GM23338 (cell line): ENCODE measurements at regions not wholly inside any gene's neighbourhood (a gene's known extent, or its start where the extent isn't known, plus 50 kb on each side); places are given as distances from the start of the nearest gene placed in this dataset.

Experiments
- CREB1 ChIP-seq: fragments of 250-450 bp; sonication (Bioruptor Pico); IDR thresholded peaks from 2 replicates; pipeline ENCODE4 v1.5.0; 2020; ENCODE audit warnings: low read depth, mild to moderate bottlenecking, moderate library complexity
- ETS1 ChIP-seq: IDR thresholded peaks from 2 replicates; pipeline ENCODE4 v1.6.1; 2016; ENCODE audit warnings: antibody characterized with exemption
- EZH2 ChIP-seq: fragments of 200-600 bp; sonication (generic); IDR thresholded peaks from one replicate; pipeline ENCODE4 v1.8.0; 2017; ENCODE audit warnings: antibody characterized with exemption, mild to moderate bottlenecking, low read depth; ENCODE audit not compliant: unreplicated experiment
- EZH2phosphoT487 ChIP-seq: fragments of 200-600 bp; sonication (generic); IDR thresholded peaks from one replicate; pipeline ENCODE4 v1.8.1; 2018; ENCODE audit warnings: antibody characterized with exemption; ENCODE audit not compliant: unreplicated experiment
- JUNB ChIP-seq: IDR thresholded peaks from one replicate; pipeline ENCODE4 v1.6.1; 2016; ENCODE audit warnings: antibody characterized with exemption; ENCODE audit not compliant: unreplicated experiment
- POLR2AphosphoS5 ChIP-seq: IDR thresholded peaks from 2 replicates; pipeline ENCODE4 v1.6.1; 2016; ENCODE audit warnings: antibody characterized with exemption, low read depth
- ZNF114 ChIP-seq: fragments of 250-450 bp; sonication (Bioruptor Pico); IDR thresholded peaks from 2 replicates; pipeline ENCODE4 v1.5.0; 2020; ENCODE audit warnings: mild to moderate bottlenecking, moderate library complexity
- TF ChIP-seq, protein P1 (sequence below), 2 experiments: fragments of 200-600 bp in 1 of 2; sonication (generic) in 1 of 2; conservative IDR thresholded peaks; 2 replicates each; pipeline versions ENCODE4 v1.5.1 to v1.6.1; 2016 to 2017; ENCODE audit warnings: antibody characterized with exemption in 2 of 2, low read depth in 2 of 2, mild to moderate bottlenecking in 2 of 2, moderate library complexity in 1 of 2
- TF ChIP-seq, protein P2 (sequence below): IDR thresholded peaks from one replicate; pipeline ENCODE4 v1.6.1; 2018; ENCODE audit warnings: antibody characterized with exemption; ENCODE audit not compliant: unreplicated experiment

DNA sequence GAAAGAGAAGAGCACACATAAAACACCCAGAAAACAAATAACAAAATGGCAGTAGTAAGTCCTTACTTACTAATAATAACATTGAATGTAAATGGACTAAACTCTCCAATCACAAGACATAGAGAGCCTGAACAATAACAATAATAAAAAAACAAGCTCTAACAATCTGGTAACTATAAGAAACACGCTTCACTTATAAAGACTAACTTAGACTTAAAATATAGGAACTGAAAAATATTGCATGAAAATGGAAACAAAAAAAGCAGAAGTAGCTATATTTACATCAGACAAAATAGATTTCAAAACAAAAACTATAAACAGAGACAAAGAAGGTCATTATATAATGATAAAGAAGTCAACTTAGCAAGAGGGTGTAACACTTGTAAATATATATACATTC, 83.1 kb upstream of the LYPLAL1 start:
- TF ChIP-seq, protein P1, sequence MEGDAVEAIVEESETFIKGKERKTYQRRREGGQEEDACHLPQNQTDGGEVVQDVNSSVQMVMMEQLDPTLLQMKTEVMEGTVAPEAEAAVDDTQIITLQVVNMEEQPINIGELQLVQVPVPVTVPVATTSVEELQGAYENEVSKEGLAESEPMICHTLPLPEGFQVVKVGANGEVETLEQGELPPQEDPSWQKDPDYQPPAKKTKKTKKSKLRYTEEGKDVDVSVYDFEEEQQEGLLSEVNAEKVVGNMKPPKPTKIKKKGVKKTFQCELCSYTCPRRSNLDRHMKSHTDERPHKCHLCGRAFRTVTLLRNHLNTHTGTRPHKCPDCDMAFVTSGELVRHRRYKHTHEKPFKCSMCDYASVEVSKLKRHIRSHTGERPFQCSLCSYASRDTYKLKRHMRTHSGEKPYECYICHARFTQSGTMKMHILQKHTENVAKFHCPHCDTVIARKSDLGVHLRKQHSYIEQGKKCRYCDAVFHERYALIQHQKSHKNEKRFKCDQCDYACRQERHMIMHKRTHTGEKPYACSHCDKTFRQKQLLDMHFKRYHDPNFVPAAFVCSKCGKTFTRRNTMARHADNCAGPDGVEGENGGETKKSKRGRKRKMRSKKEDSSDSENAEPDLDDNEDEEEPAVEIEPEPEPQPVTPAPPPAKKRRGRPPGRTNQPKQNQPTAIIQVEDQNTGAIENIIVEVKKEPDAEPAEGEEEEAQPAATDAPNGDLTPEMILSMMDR (conservative IDR thresholded peaks at IDR 0.05; ENCODE audit: low read depth in 2 of 2): no peak
- no peak for TF ChIP-seq EZH2
- TF ChIP-seq, protein P2, sequence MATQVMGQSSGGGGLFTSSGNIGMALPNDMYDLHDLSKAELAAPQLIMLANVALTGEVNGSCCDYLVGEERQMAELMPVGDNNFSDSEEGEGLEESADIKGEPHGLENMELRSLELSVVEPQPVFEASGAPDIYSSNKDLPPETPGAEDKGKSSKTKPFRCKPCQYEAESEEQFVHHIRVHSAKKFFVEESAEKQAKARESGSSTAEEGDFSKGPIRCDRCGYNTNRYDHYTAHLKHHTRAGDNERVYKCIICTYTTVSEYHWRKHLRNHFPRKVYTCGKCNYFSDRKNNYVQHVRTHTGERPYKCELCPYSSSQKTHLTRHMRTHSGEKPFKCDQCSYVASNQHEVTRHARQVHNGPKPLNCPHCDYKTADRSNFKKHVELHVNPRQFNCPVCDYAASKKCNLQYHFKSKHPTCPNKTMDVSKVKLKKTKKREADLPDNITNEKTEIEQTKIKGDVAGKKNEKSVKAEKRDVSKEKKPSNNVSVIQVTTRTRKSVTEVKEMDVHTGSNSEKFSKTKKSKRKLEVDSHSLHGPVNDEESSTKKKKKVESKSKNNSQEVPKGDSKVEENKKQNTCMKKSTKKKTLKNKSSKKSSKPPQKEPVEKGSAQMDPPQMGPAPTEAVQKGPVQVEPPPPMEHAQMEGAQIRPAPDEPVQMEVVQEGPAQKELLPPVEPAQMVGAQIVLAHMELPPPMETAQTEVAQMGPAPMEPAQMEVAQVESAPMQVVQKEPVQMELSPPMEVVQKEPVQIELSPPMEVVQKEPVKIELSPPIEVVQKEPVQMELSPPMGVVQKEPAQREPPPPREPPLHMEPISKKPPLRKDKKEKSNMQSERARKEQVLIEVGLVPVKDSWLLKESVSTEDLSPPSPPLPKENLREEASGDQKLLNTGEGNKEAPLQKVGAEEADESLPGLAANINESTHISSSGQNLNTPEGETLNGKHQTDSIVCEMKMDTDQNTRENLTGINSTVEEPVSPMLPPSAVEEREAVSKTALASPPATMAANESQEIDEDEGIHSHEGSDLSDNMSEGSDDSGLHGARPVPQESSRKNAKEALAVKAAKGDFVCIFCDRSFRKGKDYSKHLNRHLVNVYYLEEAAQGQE: no peak
- no peak for TF ChIP-seq ZNF114
- TF ChIP-seq EZH2phosphoT487: no peak
- no peak for TF ChIP-seq CREB1
- no peak for TF ChIP-seq POLR2AphosphoS5
- TF ChIP-seq JUNB: no peak
- no peak for TF ChIP-seq ETS1
